C1 segment of cervical spinal cord (tissue), 14 donors: ENCODE measurements at regions not wholly inside any gene's neighbourhood (a gene's known extent, or its start where the extent isn't known, plus 50 kb on each side); places are given as distances from the start of the nearest gene placed in this dataset.
"Not testable (repeated sequence)": the region's sequence is repeated elsewhere in the genome, so short reads cannot be mapped to it uniquely, and the experiment has no call there.

ENCODE experiments used
- DNase-seq, 14 donors: peaks; one replicate each; lab custom pipeline; 2025; lab: John Stamatoyannopoulos, UW

GRCh38 chr5:6080436-6080835, 297.9 kb downstream of the MED10 start:
- no peak for DNase-seq

DNA sequence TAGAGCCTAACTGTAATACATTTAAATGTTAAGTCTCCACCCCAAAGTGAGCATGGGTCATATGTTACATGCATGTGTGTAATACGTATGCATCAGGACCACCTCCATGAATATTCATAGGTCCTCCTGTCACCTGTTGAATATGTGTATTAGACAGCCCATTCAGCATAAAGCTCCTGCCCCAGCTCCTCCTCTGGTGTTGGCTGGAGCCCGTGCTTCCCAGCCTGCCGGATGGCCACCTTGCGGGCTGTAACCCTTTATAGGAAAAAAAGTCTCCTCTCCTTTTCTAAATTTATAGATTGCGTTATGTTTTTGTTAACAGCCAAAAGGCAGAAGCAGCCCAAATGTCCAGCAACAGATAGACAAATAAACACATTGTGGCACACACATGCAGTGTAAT, 299.5 kb downstream of the MED10 start:
- DNase-seq: no peak

GRCh38 chr5:6076341-6077239, 301.8 kb downstream of the MED10 start:
- DNase-seq: no peak

- not testable (repeated sequence) for DNase-seq
Measured at GRCh38 chr5:6072488-6072887, 305.9 kb downstream of the MED10 start.

- no peak for DNase-seq
Measured at GRCh38 chr5:6069496-6070185, 308.7 kb downstream of the MED10 start.

DNA sequence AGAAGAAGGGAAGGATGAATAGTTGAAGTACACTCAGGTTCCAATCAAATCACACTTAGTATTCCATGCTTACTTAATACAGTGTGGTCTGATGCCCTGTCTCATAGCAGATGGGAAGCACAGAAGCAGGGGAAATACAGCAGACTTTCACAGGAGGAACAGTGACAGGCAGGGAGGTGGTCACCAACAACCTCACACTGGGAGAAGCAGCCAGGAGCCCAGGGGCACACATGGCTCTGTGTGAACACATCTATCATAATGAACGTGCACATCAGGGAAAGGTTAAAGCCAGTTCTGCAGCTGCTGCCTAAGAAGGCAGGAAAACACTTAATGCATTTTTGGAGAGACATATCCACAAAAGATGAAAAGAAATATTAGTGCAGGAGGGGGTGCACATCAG, 312.3 kb downstream of the MED10 start:
- no peak for DNase-seq

DNA sequence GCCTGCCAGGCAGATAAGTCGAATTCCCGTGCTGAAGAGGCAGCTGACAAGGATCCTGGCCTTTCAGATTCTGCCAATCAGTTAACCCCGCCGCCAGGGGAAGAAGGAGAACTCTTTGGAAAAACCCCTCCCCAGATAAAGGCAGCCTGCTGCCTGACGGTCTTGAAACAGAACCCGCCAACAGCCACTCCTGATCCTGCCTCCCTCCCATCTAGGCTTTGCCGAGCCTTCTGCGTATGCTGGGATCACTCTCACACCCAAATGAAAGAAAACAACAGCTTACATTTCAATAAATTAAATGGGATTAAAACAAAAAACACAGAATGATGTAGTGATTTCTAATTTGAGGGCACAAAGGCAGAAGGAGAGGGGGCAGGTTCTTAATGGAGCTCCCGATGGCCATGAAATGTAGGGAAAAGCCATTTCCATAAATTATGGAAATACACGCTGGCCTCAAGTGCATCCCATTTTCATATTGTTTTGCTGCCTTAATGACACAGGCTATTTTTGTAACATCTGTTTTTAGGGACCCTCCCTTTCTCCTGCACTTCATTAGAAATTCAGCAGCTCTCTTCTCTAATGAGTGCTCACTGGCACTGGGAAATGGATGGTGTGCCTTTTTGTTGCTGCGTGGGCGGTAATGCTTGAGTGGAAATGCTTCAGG, 319.1 kb downstream of the MED10 start:
- DNase-seq: no peak

- DNase-seq: no peak
Measured at GRCh38 chr5:6058055-6058715, 320.2 kb downstream of the MED10 start.

DNA sequence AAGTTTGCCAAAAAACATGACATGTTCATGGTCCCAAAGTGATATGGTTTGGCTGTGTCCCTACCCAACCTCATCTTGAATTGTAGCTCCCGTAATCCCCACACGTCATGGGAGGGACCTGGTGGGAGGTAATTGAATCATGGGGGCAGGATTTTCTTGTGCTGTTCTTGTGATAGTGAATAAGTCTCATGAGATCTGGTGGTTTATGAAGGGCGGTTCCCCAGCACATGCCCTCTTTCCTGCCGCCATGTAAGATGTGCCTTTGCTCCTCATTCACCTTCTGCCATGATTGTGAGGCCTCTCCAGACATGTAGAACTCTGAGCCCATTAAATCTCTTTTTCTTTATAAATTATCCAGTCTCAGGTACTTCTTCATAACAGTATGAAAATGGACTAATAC, 322.1 kb downstream of the MED10 start:
- no peak for DNase-seq

DNA sequence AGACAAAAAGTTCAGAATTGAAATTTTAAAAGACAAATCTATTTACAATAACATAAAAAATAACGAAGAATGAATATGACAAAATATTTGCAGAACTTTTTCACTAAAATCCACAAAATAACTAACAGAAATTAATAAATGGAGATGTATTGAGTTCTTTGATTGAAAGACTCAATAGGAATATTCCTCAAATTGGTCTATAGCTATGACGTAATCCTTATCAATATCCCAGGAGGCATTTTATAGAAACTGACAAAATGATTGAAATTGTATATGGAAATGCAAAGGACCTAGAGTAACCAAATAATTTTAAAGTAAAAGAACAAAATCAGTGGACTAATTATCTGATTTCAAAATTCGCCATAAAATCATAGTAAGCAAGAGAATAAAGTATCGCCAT, 328.7 kb downstream of the MED10 start:
- no peak for DNase-seq

- no peak for DNase-seq
Measured at GRCh38 chr5:6048746-6049145, 329.6 kb downstream of the MED10 start.

- no peak for DNase-seq
Measured at GRCh38 chr5:6046296-6046967, 331.9 kb downstream of the MED10 start.

DNA sequence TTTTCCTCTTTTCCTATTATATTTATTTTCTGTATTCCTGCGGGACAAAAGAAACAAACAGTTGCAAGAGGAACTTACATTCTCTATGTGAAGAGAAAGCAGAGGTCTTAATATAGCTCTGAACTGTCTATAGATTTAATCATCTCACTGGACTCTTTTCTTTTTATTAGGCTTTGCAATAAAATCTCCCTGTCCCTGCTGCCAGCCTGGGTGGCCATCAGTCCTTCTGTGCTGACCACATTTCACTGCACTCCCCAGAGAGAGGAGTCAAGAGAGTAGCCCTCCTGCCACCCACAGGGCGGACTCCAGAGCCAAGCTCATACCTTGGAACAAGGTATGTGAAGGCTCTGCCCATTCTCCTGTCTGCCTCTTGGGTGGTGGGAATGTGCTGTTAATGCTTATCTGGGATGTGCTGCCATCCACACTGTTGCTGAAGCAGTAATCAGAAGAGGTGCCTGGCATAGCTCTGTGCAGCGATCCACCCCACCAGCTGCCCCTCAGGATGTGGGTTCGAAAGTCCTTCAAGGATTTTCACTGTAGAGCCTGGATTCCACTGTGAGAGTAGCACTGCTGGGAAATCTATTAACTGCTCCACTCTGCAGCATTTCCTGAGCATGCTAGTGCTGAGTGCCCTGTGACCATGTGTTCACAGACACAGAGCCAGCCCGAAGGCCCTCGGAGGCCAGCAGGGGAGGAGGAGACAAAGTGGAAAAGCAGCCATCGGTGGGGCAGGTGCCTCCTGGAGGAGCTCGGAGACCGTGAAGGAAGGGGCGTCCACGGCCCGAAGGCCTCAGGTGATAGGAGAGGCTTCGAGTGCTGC, 334.6 kb downstream of the MED10 start:
- peak in 1 of 14 donors; percentile 42 for DNase-seq

GRCh38 chr5:6041977-6042550, 336.3 kb downstream of the MED10 start:
- DNase-seq: peak in 1 of 14 donors; percentile 38

DNA sequence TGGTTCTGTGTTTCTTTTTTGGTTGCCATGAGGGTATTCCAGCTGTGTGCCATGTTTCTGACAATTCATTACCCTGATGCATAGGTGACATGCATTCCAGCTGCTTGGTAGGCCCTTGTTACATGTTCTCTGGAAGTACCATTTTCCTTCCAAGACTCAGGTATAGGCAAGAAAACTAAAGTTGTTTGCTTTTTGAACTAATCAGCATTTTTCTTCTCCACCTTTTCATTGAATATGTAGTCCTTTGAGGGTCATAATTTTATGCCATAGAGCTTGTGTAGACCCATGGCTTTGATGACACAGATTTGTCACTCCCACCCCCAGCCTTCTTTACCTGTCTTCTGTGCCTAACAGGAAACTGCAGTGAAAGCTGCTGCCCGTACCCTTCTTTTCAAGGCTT, 339.2 kb downstream of the MED10 start:
- DNase-seq: no peak

GRCh38 chr5:6036006-6036405, 342.3 kb downstream of the MED10 start:
- DNase-seq: no peak

DNA sequence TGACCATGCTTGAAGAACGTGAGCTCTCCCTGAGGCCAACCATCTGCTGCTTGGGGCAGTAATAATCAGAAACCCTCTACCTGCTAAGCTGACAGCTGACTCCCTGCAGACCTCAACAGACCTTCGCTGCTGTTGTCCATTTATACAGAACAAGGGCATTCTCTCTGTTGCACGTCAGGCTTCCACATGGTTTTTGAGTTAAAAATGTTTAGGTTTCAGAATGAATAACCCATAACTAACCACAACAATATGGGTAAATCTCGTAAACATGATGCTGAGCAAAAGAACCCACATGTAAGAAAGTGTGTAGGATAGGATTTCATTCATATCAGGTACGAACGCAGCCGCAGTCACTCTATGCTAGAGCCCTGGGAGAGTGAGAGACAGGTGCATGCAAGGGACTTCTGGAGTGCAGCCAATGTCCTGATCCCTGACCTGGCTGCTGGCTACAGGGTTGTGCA, 348.5 kb downstream of the MED10 start:
- peak in 1 of 14 donors; percentile 67 for DNase-seq

GRCh38 chr5:6026766-6027406, 351.5 kb downstream of the MED10 start:
- DNase-seq: no peak

DNA sequence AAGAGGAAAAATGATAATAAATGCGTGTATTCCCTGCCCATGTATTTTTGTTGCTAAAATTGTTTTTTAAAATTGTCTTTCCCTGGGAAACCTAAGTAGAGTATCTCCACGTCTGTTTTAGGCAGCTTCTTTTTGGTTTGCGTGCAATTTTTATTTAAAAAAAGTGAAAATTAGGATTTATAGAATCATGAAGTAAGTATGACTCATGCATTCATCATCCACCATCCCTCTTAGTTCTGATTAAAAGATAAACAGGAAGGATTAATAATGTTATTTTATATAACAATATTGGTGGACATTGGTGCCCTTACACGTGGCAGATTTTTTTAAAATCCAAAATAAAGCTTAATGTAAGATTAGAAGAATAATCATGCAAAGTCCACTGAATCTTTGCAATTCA, 358.7 kb downstream of the MED10 start:
- DNase-seq: no peak
